ENCODE measurements at regions not wholly inside any gene's neighbourhood (a gene's known extent, or its start where the extent isn't known, plus 50 kb on each side); places are given as distances from the start of the nearest gene placed in this dataset.

DNA sequence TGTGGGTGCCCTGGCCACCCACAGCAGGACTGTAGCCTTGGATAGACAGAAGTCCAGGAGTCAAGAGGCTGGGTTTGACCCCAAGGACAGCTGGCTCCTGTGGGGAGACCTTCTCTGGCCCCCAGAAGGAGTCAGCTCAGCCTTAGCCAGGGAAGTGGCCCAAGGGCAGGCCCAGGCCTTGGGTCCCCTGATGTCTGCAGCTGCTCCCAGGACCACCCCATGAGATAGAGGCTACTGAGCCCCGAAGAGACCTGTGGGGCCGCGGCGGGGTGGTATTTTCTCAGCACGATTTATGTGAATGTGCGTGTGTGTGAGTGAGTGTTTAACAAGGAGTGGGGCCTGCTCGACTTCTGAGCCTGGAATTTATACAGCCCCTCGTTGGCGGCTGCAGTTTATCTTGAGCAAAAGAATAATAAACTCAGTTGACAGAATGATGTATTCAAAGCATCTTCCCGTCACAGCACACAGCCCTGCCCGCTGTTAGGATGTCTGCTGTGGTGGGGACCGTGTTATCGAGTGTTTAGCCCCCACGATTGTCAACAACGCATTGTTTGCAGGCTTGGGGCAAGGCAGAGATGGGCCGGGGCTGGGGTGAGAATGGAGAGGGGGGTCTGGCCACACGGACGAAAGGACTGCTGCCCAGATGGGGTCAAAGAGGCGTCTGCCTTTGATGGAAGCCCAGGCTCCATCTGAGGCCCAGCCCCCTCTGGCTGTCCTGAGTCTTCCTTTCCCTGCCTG, 163.3 kb downstream of the VEGFA start (continued):
- TF ChIP-seq, protein P1, sequence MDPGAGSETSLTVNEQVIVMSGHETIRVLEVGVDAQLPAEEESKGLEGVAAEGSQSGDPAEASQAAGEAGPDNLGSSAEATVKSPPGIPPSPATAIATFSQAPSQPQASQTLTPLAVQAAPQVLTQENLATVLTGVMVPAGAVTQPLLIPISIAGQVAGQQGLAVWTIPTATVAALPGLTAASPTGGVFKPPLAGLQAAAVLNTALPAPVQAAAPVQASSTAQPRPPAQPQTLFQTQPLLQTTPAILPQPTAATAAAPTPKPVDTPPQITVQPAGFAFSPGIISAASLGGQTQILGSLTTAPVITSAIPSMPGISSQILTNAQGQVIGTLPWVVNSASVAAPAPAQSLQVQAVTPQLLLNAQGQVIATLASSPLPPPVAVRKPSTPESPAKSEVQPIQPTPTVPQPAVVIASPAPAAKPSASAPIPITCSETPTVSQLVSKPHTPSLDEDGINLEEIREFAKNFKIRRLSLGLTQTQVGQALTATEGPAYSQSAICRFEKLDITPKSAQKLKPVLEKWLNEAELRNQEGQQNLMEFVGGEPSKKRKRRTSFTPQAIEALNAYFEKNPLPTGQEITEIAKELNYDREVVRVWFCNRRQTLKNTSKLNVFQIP (CRISPR knock-in tag; IDR thresholded peaks at IDR 0.05; ENCODE audit: borderline replicate concordance, low read depth), result no peak
- no peak for TF ChIP-seq ARNTL (CRISPR knock-in tag; IDR thresholded peaks at IDR 0.05; ENCODE audit: borderline replicate concordance, low read depth)
- no peak for TF ChIP-seq TOX (CRISPR knock-in tag; IDR thresholded peaks at IDR 0.05; ENCODE audit: borderline replicate concordance)
- TF ChIP-seq ZFP30 (CRISPR knock-in tag; IDR thresholded peaks at IDR 0.05), result no peak
- no peak for TF ChIP-seq PPARA (CRISPR knock-in tag; IDR thresholded peaks at IDR 0.05; ENCODE audit: borderline replicate concordance)

DNA sequence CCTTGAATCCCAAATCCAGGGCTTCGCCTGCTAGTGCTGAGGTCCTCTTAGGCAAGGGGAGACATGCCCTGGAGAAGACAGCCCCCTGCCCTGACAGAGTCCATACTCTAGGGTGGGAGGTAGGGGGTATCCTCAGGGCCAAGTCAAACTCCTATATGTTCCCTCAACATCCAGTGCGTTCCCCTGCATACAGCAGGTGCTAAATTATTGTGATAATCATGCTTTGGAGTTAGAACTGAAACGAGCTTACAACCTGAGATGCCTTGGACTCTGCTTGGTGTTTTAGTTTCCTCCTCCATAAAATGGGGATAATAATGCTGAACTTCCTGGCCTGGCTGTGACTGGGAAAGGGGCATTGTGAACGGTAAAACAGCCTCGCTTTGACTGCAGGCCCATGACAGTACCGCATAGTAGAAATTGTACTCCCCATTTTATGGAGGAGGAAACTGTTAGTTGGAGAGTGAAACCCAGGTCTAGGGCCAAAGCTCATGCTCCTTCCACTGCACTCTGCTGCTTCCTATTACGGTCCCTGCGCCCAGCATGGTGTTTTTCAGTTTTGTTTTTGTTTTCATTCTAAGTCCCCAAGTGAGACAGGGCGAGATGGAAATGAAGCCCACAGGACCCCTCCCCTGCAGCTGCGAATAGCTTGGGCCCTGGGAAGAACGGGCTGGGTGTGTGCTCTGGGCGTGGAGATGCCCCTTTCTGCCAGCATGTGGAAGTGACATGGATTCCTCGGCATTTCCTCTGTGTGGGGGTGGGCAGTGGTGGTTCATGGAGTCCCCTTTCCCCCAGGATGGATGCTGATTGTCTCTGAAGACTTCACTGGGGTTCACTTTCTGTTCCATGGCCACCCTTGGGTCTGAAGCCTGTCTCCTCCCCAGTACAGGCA, 162.5 kb downstream of the VEGFA start:
- TF ChIP-seq, protein P2, sequence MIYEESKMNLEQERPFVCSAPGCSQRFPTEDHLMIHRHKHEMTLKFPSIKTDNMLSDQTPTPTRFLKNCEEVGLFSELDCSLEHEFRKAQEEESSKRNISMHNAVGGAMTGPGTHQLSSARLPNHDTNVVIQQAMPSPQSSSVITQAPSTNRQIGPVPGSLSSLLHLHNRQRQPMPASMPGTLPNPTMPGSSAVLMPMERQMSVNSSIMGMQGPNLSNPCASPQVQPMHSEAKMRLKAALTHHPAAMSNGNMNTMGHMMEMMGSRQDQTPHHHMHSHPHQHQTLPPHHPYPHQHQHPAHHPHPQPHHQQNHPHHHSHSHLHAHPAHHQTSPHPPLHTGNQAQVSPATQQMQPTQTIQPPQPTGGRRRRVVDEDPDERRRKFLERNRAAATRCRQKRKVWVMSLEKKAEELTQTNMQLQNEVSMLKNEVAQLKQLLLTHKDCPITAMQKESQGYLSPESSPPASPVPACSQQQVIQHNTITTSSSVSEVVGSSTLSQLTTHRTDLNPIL (CRISPR knock-in tag; IDR thresholded peaks at IDR 0.05; ENCODE audit: low read depth), result no peak
- TF ChIP-seq, protein P1 (CRISPR knock-in tag; IDR thresholded peaks at IDR 0.05; ENCODE audit: borderline replicate concordance, low read depth), result no peak
- TF ChIP-seq ZFP3 (CRISPR knock-in tag; IDR thresholded peaks at IDR 0.05), result no peak
- TF ChIP-seq TOX (CRISPR knock-in tag; IDR thresholded peaks at IDR 0.05; ENCODE audit: borderline replicate concordance), result no peak
- TF ChIP-seq ZNF565 (CRISPR knock-in tag; conservative IDR thresholded peaks at IDR 0.05; ENCODE audit: low read depth), result no peak
- no peak for TF ChIP-seq SNAI2 (CRISPR knock-in tag; IDR thresholded peaks at IDR 0.05)
- TF ChIP-seq, protein P3, sequence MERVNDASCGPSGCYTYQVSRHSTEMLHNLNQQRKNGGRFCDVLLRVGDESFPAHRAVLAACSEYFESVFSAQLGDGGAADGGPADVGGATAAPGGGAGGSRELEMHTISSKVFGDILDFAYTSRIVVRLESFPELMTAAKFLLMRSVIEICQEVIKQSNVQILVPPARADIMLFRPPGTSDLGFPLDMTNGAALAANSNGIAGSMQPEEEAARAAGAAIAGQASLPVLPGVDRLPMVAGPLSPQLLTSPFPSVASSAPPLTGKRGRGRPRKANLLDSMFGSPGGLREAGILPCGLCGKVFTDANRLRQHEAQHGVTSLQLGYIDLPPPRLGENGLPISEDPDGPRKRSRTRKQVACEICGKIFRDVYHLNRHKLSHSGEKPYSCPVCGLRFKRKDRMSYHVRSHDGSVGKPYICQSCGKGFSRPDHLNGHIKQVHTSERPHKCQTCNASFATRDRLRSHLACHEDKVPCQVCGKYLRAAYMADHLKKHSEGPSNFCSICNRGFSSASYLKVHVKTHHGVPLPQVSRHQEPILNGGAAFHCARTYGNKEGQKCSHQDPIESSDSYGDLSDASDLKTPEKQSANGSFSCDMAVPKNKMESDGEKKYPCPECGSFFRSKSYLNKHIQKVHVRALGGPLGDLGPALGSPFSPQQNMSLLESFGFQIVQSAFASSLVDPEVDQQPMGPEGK (CRISPR knock-in tag; IDR thresholded peaks at IDR 0.05; ENCODE audit: borderline replicate concordance), result no peak
- TF ChIP-seq ZC3H10 (CRISPR knock-in tag; IDR thresholded peaks at IDR 0.05), result no peak
- TF ChIP-seq ARNTL (CRISPR knock-in tag; IDR thresholded peaks at IDR 0.05; ENCODE audit: borderline replicate concordance, low read depth), result no peak
- TF ChIP-seq GLIS3 (CRISPR knock-in tag; IDR thresholded peaks at IDR 0.05), result no peak
- no peak for TF ChIP-seq RARB (CRISPR knock-in tag; IDR thresholded peaks at IDR 0.05)
- no peak for ATAC-seq

DNA sequence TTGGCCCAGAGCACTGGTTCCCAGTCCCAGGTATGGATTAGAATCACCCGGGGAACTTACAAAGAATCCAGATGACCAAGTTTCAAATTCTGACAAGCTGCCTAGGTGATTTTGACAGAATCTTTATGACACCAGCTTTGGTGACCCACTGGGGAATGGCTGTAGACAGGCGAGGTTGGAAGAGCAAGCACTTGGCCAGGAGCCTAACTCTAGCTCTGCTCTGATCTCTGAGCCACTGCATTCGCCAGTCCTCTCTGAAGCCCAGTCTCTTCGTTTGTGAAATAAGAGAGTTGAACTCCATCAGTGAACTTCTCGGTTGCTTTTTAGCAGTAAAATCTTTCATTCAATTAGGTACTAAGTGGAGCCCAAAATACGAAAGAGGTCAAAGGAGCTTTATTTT, 161.2 kb downstream of the VEGFA start:
- no peak for ATAC-seq
- no peak for TF ChIP-seq TCF4 (CRISPR knock-in tag; IDR thresholded peaks at IDR 0.05; ENCODE audit: borderline replicate concordance)

DNA sequence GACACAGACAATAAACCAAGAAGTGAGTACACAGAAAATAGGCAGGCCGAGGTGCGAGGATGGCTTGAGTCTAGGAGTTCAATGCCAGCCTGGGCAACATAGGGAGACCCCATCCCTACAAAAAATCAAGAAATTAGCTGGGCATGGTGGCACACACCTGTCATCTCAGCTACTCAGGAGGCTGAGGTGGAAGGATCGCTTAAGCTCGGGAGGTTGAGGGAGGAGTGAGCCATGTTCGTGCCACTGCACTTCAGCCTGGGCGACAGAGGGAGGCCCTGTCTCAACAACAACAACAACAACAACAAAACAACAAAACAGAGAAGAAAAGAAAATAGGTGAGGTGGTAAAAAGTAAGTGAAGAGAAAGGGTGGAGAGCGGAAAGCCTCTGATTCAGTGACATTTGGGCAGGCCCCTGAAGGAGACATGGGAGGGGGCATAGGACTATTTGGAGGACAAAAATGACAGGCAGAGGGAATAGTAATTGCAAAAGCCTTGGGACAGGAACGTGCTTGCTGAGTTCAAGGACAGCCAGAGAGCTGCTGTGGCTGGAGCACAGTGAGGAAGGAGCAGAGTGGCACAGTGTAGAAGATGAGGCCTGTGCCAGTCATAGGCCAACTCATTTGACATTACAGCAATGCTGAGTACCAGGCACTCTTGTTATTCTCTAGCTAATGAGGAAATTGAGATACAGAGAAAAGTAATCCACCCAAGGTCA, 160.6 kb downstream of the VEGFA start:
- ATAC-seq, result no peak
- TF ChIP-seq CSDC2 (CRISPR knock-in tag; IDR thresholded peaks at IDR 0.05) (no peak), ZNF8 (CRISPR knock-in tag; IDR thresholded peaks at IDR 0.05) (no peak), ISL1 (CRISPR knock-in tag; IDR thresholded peaks at IDR 0.05) (no peak), ZFP3 (CRISPR knock-in tag; IDR thresholded peaks at IDR 0.05) (no peak), ZC3H10 (CRISPR knock-in tag; IDR thresholded peaks at IDR 0.05) (no peak)
- TF ChIP-seq, protein P4, sequence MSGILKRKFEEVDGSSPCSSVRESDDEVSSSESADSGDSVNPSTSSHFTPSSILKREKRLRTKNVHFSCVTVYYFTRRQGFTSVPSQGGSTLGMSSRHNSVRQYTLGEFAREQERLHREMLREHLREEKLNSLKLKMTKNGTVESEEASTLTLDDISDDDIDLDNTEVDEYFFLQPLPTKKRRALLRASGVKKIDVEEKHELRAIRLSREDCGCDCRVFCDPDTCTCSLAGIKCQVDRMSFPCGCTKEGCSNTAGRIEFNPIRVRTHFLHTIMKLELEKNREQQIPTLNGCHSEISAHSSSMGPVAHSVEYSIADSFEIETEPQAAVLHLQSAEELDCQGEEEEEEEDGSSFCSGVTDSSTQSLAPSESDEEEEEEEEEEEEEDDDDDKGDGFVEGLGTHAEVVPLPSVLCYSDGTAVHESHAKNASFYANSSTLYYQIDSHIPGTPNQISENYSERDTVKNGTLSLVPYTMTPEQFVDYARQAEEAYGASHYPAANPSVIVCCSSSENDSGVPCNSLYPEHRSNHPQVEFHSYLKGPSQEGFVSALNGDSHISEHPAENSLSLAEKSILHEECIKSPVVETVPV (CRISPR knock-in tag; IDR thresholded peaks at IDR 0.05), result no peak
- TF ChIP-seq, protein P3 (CRISPR knock-in tag; IDR thresholded peaks at IDR 0.05; ENCODE audit: borderline replicate concordance), result no peak
- TF ChIP-seq, protein P5, sequence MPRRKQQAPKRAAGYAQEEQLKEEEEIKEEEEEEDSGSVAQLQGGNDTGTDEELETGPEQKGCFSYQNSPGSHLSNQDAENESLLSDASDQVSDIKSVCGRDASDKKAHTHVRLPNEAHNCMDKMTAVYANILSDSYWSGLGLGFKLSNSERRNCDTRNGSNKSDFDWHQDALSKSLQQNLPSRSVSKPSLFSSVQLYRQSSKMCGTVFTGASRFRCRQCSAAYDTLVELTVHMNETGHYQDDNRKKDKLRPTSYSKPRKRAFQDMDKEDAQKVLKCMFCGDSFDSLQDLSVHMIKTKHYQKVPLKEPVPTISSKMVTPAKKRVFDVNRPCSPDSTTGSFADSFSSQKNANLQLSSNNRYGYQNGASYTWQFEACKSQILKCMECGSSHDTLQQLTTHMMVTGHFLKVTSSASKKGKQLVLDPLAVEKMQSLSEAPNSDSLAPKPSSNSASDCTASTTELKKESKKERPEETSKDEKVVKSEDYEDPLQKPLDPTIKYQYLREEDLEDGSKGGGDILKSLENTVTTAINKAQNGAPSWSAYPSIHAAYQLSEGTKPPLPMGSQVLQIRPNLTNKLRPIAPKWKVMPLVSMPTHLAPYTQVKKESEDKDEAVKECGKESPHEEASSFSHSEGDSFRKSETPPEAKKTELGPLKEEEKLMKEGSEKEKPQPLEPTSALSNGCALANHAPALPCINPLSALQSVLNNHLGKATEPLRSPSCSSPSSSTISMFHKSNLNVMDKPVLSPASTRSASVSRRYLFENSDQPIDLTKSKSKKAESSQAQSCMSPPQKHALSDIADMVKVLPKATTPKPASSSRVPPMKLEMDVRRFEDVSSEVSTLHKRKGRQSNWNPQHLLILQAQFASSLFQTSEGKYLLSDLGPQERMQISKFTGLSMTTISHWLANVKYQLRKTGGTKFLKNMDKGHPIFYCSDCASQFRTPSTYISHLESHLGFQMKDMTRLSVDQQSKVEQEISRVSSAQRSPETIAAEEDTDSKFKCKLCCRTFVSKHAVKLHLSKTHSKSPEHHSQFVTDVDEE (CRISPR knock-in tag; IDR thresholded peaks at IDR 0.05), result no peak
